Esophagus squamous epithelium (tissue), 5 donors: ENCODE measurements at regions not wholly inside any gene's neighbourhood (a gene's known extent, or its start where the extent isn't known, plus 50 kb on each side); places are given as distances from the start of the nearest gene placed in this dataset.

Source experiments
- DNase-seq: peaks from one replicate; lab custom pipeline; 2025; lab: John Stamatoyannopoulos, UW
- H3K27ac ChIP-seq, 4 donors: fragments of 200-600 bp; sonication (generic); one replicate each; pipeline ENCODE4 v1.5.1; 2016 to 2019; ENCODE audit warnings: mild to moderate bottlenecking in 1 of 4
- H3K27me3 ChIP-seq, 4 donors: fragments of 200-600 bp; sonication (generic); 1 replicate in 3 of 4; 2 replicates in 1 of 4; pipeline versions ENCODE4 v1.5.1 to v1.6.0; 2017 to 2021; ENCODE audit warnings: antibody characterized with exemption in 1 of 4
- H3K36me3 ChIP-seq, 3 donors: fragments of 200-600 bp; sonication (generic); one replicate each; pipeline ENCODE4 v1.5.1; 2016 to 2019
- H3K4me1 ChIP-seq, 3 donors: fragments of 200-600 bp; sonication (generic); one replicate each; pipeline ENCODE4 v1.5.1; 2017 to 2019
- H3K4me3 ChIP-seq, 4 donors: fragments of 200-600 bp; sonication (generic); 1 replicate in 3 of 4; 2 replicates in 1 of 4; pipeline ENCODE4 v1.5.1; 2016 to 2019; ENCODE audit warnings: mild to moderate bottlenecking in 2 of 4, moderate library complexity in 1 of 4
- H3K9me3 ChIP-seq, 3 donors: fragments of 200-600 bp; sonication (generic); one replicate each; pipeline ENCODE4 v1.5.1; 2016 to 2019
- CTCF ChIP-seq, 6 experiments: fragments of 450-650 bp in 4 of 6; fragments of 200-600 bp in 2 of 6; sonication (generic) in 2 of 6; IDR thresholded peaks; one replicate each; pipeline ENCODE4 v1.5.1; 2016 to 2019; ENCODE audit warnings: antibody characterized with exemption in 6 of 6, mild to moderate bottlenecking in 4 of 6, moderate library complexity in 4 of 6
- POLR2A ChIP-seq, 4 donors: fragments of 450-650 bp; IDR thresholded peaks; one replicate each; pipeline ENCODE4 v1.6.1; 2017; ENCODE audit warnings: antibody characterized with exemption in 4 of 4, mild to moderate bottlenecking in 4 of 4, moderate library complexity in 3 of 4
- WGBS, 2 donors: methylation state at CpG; one replicate each; pipeline ENCODE4 v1.1.5; 2018; 5-methylcytosine and 5-hydroxymethylcytosine counted together
- intact Hi-C: fragments of 100-400 bp; cut with DNase I; formaldehyde crosslinking; loops from one replicate; pipeline ENCODE4 v1.15.0; 2022
- small RNA-seq, 4 donors: library from RNA; depleted of rRNA; stranded (forward); fragments of <200 nt; gene quantifications; one replicate each; pipeline ENCODE3, GENCODE V24; 2016
- donor health status: DM: yes; HTN: yes; CAD: no.

GRCh38 chr1:72341661-72342060, 59.3 kb upstream of the NEGR1 start:
- intact Hi-C loops: no loop called here
- Histone ChIP-seq H3K27ac (no peak overlapping the region), H3K4me3 (no peak overlapping the region), H3K27me3 (no peaks in the 10 kb centered on the region), H3K9me3 (no peaks in the 10 kb centered on the region), H3K36me3 (no peaks in the 10 kb centered on the region), H3K4me1 (no peaks in the 10 kb centered on the region)
- TF ChIP-seq CTCF (IDR thresholded peaks at IDR 0.05) (no peak), POLR2A (IDR thresholded peaks at IDR 0.05) (no peak)
- no peak for DNase-seq
- 27% methylated on average over 1 of the region's 1 CpG; no CpG with 5 or more reads in 1 of the 2 donors for WGBS, 2 donors

GRCh38 chr1:72336776-72337175, 54.4 kb upstream of the NEGR1 start:
- no peak for DNase-seq
- Histone ChIP-seq H3K9me3 (no peaks in the 10 kb centered on the region), H3K27me3 (no peaks in the 10 kb centered on the region), H3K4me3 (no peak overlapping the region), H3K27ac (no peak overlapping the region), H3K36me3 (no peaks in the 10 kb centered on the region), H3K4me1 (no peaks in the 10 kb centered on the region)
- WGBS, 2 donors: 64% methylated on average over 1 of the region's 1 CpG; no CpG with 5 or more reads in 1 of the 2 donors
- intact Hi-C loops: no loop called here
- TF ChIP-seq CTCF (IDR thresholded peaks at IDR 0.05): no peak
- TF ChIP-seq POLR2A (IDR thresholded peaks at IDR 0.05): no peak

Small RNA genes lying in the stretch of these regions (small RNA-seq; reads per million reads assigned to genes)
- gene RN7SKP19 (0 reads per million in 4 donors), gene RNA5SP50 (0 to 0.15 (median 0.07) reads per million in 4 donors), gene RNU4ATAC8P (0 reads per million in 4 donors), gene RNU6-1246P (0 reads per million in 4 donors)
